Ovary (tissue), 3 donors: ENCODE measurements at regions not wholly inside any gene's neighbourhood (a gene's known extent, or its start where the extent isn't known, plus 50 kb on each side); places are given as distances from the start of the nearest gene placed in this dataset.

Experiments
- CTCF ChIP-seq, 3 donors: fragments of 450-650 bp in 2 of 3; fragments of 200-600 bp in 1 of 3; IDR thresholded peaks; one replicate each; pipeline versions ENCODE4 v1.5.1 to v1.8.0; 2016 to 2022; ENCODE audit warnings: antibody characterized with exemption in 3 of 3, mild to moderate bottlenecking in 1 of 3
- EP300 ChIP-seq: sonication (generic); formaldehyde crosslinking; IDR thresholded peaks from one replicate; pipeline ENCODE4 v1.6.1; 2017; ENCODE audit warnings: antibody characterized with exemption
- POLR2A ChIP-seq: fragments of 450-650 bp; IDR thresholded peaks from one replicate; pipeline ENCODE4 v1.6.1; 2017; ENCODE audit warnings: antibody characterized with exemption, mild to moderate bottlenecking, moderate library complexity
- donor health status: DM: no; HTN: no; CAD: no.

- no peak for TF ChIP-seq EP300
- no peak for TF ChIP-seq CTCF (IDR thresholded peaks at IDR 0.05)
- TF ChIP-seq POLR2A, result no peak
These were observed 105.9 kb upstream of the AGBL1 start for GRCh38 chr15:85973584-85974347.
